B cell (primary cell): ENCODE measurements at regions not wholly inside any gene's neighbourhood (a gene's known extent, or its start where the extent isn't known, plus 50 kb on each side); places are given as distances from the start of the nearest gene placed in this dataset.

Source experiments
- ATAC-seq: fragments of 200-7000 bp; cut with Tn5 transposase; one replicate; pipeline ENCODE4 v1.10.0; 2021; ENCODE audit warnings: low read depth, mild to moderate bottlenecking, moderate number of reproducible peaks, moderate library complexity
- CTCF ChIA-PET: fragments of 350-600 bp; sonication (Branson Sonifier 250); formaldehyde crosslinking; loops from one replicate; lab custom pipeline; 2021; ENCODE audit warnings: antibody characterized with exemption, inconsistent platforms; lab: Charles Lee
- POLR2A ChIA-PET: fragments of 350-600 bp; sonication (Branson Sonifier 250); formaldehyde crosslinking; loops from one replicate; lab custom pipeline; 2021; ENCODE audit warnings: antibody characterized with exemption; lab: Charles Lee
- DNase-seq: peaks from one replicate; pipeline ENCODE4 v3.0.0; 2013
- H2AFZ ChIP-seq: 2 replicates; pipeline ENCODE4 v1.6.1; 2012; ENCODE audit warnings: mild to moderate bottlenecking, low read depth, low read length; ENCODE audit not compliant: insufficient read depth, poor library complexity, severe bottlenecking
- H3K27ac ChIP-seq, 2 donors: 1 replicate in 1 of 2; 2 replicates in 1 of 2; pipeline ENCODE4 v1.5.1; 2012 to 2013; ENCODE audit warnings: low read length in 2 of 2, mild to moderate bottlenecking in 2 of 2, moderate library complexity in 1 of 2
- H3K27me3 ChIP-seq, 4 experiments: fragments of 200-600 bp in 1 of 4; sonication (generic) in 1 of 4; replicated peaks in 1 of 4; 1 replicate in 2 of 4; 2 replicates in 2 of 4; pipeline versions ENCODE4 v1.6.1 to v1.7.0; 2013 to 2016; ENCODE audit warnings: low read length in 3 of 4, mild to moderate bottlenecking in 2 of 4, mixed read lengths in 1 of 4, moderate library complexity in 1 of 4; ENCODE audit not compliant: insufficient read depth in 4 of 4, control insufficient read depth in 3 of 4; ENCODE audit errors: control extremely low read depth in 1 of 4
- H3K36me3 ChIP-seq, 2 experiments: replicated peaks in 1 of 2; 1 replicate in 1 of 2; 2 replicates in 1 of 2; pipeline versions ENCODE4 v1.6.1 to v1.7.1; 2013; ENCODE audit warnings: low read length in 1 of 2; ENCODE audit not compliant: insufficient read depth in 2 of 2, control insufficient read depth in 1 of 2; ENCODE audit errors: control extremely low read depth in 1 of 2, extremely low read depth in 1 of 2
- H3K4me1 ChIP-seq, 2 donors: fragments of 200-600 bp in 1 of 2; sonication (generic) in 1 of 2; 1 replicate in 1 of 2; 2 replicates in 1 of 2; pipeline versions ENCODE4 v1.5.1 to v1.6.1; 2013 to 2017; ENCODE audit warnings: low read length in 2 of 2; ENCODE audit not compliant: control insufficient read depth in 2 of 2, insufficient read depth in 2 of 2
- H3K4me2 ChIP-seq: replicated peaks from 2 replicates; pipeline ENCODE3; 2012; ENCODE audit warnings: mild to moderate bottlenecking, low read depth, low read length; ENCODE audit not compliant: poor library complexity, severe bottlenecking
- H3K4me3 ChIP-seq, 5 experiments: fragments of 200-600 bp in 1 of 5; sonication (generic) in 1 of 5; 1 replicate in 3 of 5; 2 replicates in 2 of 5; pipeline versions ENCODE4 v1.5.1 to v1.7.0; 2011 to 2016; ENCODE audit warnings: low read length in 4 of 5, mild to moderate bottlenecking in 4 of 5, low read depth in 2 of 5, control low read depth in 1 of 5, moderate library complexity in 1 of 5; ENCODE audit not compliant: insufficient read depth in 1 of 5; ENCODE audit errors: control extremely low read depth in 1 of 5, extremely low read depth in 1 of 5
- H3K79me2 ChIP-seq: fragments of 200-600 bp; sonication (generic); one replicate; pipeline ENCODE4 v1.6.0; 2016; ENCODE audit warnings: low read length; ENCODE audit not compliant: control insufficient read depth, insufficient read depth
- H3K9ac ChIP-seq: fragments of 200-600 bp; sonication (generic); 2 replicates; pipeline ENCODE4 v1.6.1; 2017; ENCODE audit warnings: mild to moderate bottlenecking, low read length, moderate library complexity
- H3K9me3 ChIP-seq, 3 donors: one replicate each; pipeline versions ENCODE4 v1.6.1 to v1.7.1; 2013; ENCODE audit warnings: low read length in 2 of 3; ENCODE audit not compliant: control insufficient read depth in 2 of 3, insufficient read depth in 1 of 3; ENCODE audit errors: control extremely low read depth in 1 of 3
- H4K20me1 ChIP-seq: 2 replicates; pipeline ENCODE4 v1.6.0; 2012; ENCODE audit warnings: mild to moderate bottlenecking, low read length; ENCODE audit not compliant: insufficient read depth, control insufficient read depth, poor library complexity, severe bottlenecking
- H3K27ac Mint-ChIP-seq: one replicate; pipeline ENCODE4 v1.8.0; 2021; ENCODE audit warnings: mixed read lengths
- H3K27me3 Mint-ChIP-seq: one replicate; pipeline ENCODE4 v1.8.0; 2021; ENCODE audit warnings: mixed read lengths
- H3K4me1 Mint-ChIP-seq: one replicate; pipeline ENCODE4 v1.8.0; 2021; ENCODE audit warnings: mixed read lengths
- H3K4me3 Mint-ChIP-seq: one replicate; pipeline ENCODE4 v1.8.0; 2021; ENCODE audit warnings: mixed read lengths
- H3K9me3 Mint-ChIP-seq: one replicate; pipeline ENCODE4 v1.8.0; 2022; ENCODE audit warnings: mixed read lengths; ENCODE audit not compliant: insufficient read depth
- CTCF ChIP-seq: fragments of 200-600 bp; IDR thresholded peaks from one replicate; pipeline ENCODE4 v1.8.0; 2022; ENCODE audit warnings: antibody characterized with exemption, mild to moderate bottlenecking
- EZH2 ChIP-seq: IDR thresholded peaks from 2 replicates; pipeline ENCODE4 v1.6.1; 2012; ENCODE audit warnings: borderline replicate concordance, low read depth, mild to moderate bottlenecking, moderate library complexity, low read length; ENCODE audit not compliant: insufficient read depth, poor library complexity, severe bottlenecking
- WGBS: methylation state at CpG from one replicate; pipeline ENCODE4 v1.1.5; 2013; ENCODE audit warnings: missing lambda C conversion rate; ENCODE audit not compliant: insufficient coverage; 5-methylcytosine and 5-hydroxymethylcytosine counted together
- intact Hi-C: fragments of 100-400 bp; cut with micrococcal nuclease; formaldehyde crosslinking; loops from one replicate; pipeline ENCODE4 v1.10.0; 2022

DNA sequence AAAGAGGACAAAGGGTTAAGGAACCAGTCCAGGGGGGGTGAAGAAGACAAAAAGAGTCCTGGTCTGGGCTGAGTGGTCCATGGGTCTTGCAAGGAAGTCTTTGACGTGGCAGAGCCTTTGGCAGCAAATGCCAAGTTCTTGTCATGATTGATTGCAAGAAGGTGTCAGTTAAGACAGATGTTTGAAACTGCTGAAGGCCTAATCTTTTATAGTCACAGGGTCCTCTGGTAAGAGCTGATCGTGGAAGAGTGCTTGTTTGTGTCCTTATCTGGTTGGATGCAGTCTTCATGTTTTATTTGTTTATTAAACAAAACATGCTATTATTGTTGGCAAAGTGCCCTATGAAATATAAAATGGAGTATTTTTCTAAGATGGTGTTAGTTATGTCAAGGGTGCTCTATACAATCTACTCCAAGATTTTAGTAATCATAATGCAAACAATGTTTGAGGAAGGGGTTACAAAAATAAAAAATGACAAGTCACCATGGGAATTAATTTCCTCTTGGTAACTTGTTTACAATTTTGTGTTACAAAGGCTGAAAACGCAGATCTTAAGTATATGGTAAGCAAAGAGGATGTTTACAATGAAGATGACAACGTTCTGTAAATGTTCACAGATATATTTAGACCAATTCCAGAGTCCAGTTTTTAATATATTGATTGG, 85.9 kb downstream of the MAGED4 start:
- CTCF ChIA-PET, result no interaction called here
- DNase-seq, result no peak

DNA sequence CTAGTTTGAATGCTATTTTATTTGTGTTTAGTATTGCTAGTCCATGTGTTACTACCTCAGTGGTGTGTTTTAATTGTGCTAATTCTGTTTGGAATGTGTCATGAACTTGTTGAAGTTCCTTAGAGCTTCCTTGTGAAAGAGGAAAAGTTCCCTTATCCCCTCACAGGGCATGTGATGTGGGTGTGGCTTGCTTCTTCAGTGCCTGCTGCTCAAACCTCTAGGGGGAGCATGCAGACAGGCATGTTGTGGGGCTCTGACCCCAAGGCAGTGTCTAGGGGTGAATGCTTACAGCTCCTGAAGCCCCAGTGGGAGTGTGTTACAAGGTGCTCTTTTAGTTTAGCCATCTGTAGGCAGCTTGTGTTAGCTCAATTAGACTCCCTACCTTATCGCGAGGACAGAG, 86.5 kb downstream of the MAGED4 start:
- H3K4me2 ChIP-seq, result no peak overlapping the region
- no peaks in the 10 kb centered on the region for H3K9me3 Mint-ChIP-seq
- intact Hi-C loops, result no loop called here
- no peaks in the 10 kb centered on the region for H3K9me3 ChIP-seq
- ATAC-seq, result no peak
- POLR2A ChIA-PET, result no interaction called here
- TF ChIP-seq CTCF (no peak), EZH2 (no peak)
- H3K27ac Mint-ChIP-seq, result no peak overlapping the region
- H3K27me3 ChIP-seq, result peaks cover 0 to 6% (median 0%) of the 10 kb centered on the region in 4 experiments
- H3K27ac ChIP-seq, result no peak overlapping the region
- H4K20me1 ChIP-seq, result no peaks in the 10 kb centered on the region
- no peaks in the 10 kb centered on the region for H3K36me3 ChIP-seq
- H3K4me1 ChIP-seq, result no peaks in the 10 kb centered on the region
- H3K4me3 Mint-ChIP-seq, result no peak overlapping the region
- no peak overlapping the region for H3K4me3 ChIP-seq
- no peak overlapping the region for H2AFZ ChIP-seq
- no peaks in the 10 kb centered on the region for H3K79me2 ChIP-seq
- peaks cover 5% of the 10 kb centered on the region for H3K27me3 Mint-ChIP-seq
- H3K9ac ChIP-seq, result no peak overlapping the region
- H3K4me1 Mint-ChIP-seq, result no peaks in the 10 kb centered on the region
- CTCF ChIA-PET, result no interaction called here
- peak; percentile 17 for DNase-seq
- WGBS, result no CpG with 5 or more reads among the region's 2 CpGs

More for the DNA sequence above, 85.9 kb downstream of the MAGED4 start:
- H3K79me2 ChIP-seq, result no peaks in the 10 kb centered on the region
- no peaks in the 10 kb centered on the region for H3K36me3 ChIP-seq
- no peaks in the 10 kb centered on the region for H4K20me1 ChIP-seq
- no peak for TF ChIP-seq EZH2
- no peak for TF ChIP-seq CTCF
- no peaks in the 10 kb centered on the region for H3K9me3 ChIP-seq
- H3K4me1 ChIP-seq, result no peaks in the 10 kb centered on the region
- no peak overlapping the region for H3K4me3 ChIP-seq
- 18% methylated on average over 1 of the region's 4 CpGs for WGBS
- Mint-ChIP-seq H3K27me3 (peaks cover 8% of the 10 kb centered on the region), H3K4me3 (no peak overlapping the region), H3K4me1 (no peaks in the 10 kb centered on the region), H3K27ac (no peak overlapping the region), H3K9me3 (no peaks in the 10 kb centered on the region)
- peaks cover 0 to 6% (median 0%) of the 10 kb centered on the region in 4 experiments for H3K27me3 ChIP-seq
- H2AFZ ChIP-seq, result no peak overlapping the region
- no peak overlapping the region for H3K4me2 ChIP-seq
- H3K27ac ChIP-seq, result no peak overlapping the region
- no peak for ATAC-seq
- intact Hi-C loops, result no loop called here
- POLR2A ChIA-PET, result no interaction called here
- no peak overlapping the region for H3K9ac ChIP-seq
